AG10803 (cell line): ENCODE measurements at regions not wholly inside any gene's neighbourhood (a gene's known extent, or its start where the extent isn't known, plus 50 kb on each side); places are given as distances from the start of the nearest gene placed in this dataset.

Source experiments
- DNase-seq: peaks from one replicate; pipeline ENCODE4 v3.0.0; 2010; ENCODE audit warnings: low read depth
- H3K4me3 ChIP-seq: 2 replicates; pipeline ENCODE4 v1.5.1; 2011; ENCODE audit warnings: mild to moderate bottlenecking, low read length, control low read depth
- TF ChIP-seq, protein P1 (sequence below): conservative IDR thresholded peaks from 2 replicates; pipeline ENCODE4 v1.5.1; 2011; ENCODE audit warnings: mild to moderate bottlenecking, low read length, control low read depth, inconsistent platforms

DNA sequence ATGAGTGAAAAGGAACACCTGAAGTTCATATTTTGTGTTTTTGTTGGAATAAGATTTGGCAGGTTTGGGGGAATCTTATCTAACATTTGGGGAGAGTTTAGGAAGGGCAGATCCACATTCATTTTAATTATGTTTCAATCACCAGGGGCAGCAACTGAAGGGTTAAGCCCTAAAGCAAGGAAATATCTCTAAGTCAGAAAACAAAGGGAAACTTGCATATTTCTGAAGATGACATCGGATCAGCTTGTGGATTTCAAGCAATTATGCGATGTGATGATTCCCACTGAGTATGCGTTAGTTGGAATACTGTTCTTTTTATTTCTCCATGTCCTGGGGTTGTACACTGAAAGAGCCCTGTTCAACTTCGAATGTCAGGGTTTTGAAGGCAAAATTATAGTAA lies 59.8 kb upstream of the NFIB start:
- TF ChIP-seq, protein P1, sequence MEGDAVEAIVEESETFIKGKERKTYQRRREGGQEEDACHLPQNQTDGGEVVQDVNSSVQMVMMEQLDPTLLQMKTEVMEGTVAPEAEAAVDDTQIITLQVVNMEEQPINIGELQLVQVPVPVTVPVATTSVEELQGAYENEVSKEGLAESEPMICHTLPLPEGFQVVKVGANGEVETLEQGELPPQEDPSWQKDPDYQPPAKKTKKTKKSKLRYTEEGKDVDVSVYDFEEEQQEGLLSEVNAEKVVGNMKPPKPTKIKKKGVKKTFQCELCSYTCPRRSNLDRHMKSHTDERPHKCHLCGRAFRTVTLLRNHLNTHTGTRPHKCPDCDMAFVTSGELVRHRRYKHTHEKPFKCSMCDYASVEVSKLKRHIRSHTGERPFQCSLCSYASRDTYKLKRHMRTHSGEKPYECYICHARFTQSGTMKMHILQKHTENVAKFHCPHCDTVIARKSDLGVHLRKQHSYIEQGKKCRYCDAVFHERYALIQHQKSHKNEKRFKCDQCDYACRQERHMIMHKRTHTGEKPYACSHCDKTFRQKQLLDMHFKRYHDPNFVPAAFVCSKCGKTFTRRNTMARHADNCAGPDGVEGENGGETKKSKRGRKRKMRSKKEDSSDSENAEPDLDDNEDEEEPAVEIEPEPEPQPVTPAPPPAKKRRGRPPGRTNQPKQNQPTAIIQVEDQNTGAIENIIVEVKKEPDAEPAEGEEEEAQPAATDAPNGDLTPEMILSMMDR = no peak
- DNase-seq = no peak
- H3K4me3 ChIP-seq = no peak overlapping the region

DNA sequence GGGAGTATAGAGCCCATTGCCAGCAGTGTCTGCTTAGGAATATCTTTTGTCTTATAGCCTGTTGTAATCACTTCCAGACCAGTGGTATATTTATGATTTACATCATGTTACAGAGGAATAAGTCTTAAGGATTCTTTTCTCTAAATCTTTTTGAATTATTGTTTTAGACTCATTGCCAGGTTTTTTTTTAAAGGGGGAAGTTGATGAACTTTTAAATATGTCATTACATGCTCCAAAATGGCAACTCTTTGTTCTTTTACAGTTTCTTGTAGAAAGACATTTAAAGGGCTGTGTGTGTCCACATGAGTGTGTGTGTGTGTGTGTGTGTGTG lies 59.4 kb upstream of the NFIB start:
- DNase-seq = peak; percentile 13
- no peak overlapping the region for H3K4me3 ChIP-seq
- TF ChIP-seq, protein P1 = no peak

DNA sequence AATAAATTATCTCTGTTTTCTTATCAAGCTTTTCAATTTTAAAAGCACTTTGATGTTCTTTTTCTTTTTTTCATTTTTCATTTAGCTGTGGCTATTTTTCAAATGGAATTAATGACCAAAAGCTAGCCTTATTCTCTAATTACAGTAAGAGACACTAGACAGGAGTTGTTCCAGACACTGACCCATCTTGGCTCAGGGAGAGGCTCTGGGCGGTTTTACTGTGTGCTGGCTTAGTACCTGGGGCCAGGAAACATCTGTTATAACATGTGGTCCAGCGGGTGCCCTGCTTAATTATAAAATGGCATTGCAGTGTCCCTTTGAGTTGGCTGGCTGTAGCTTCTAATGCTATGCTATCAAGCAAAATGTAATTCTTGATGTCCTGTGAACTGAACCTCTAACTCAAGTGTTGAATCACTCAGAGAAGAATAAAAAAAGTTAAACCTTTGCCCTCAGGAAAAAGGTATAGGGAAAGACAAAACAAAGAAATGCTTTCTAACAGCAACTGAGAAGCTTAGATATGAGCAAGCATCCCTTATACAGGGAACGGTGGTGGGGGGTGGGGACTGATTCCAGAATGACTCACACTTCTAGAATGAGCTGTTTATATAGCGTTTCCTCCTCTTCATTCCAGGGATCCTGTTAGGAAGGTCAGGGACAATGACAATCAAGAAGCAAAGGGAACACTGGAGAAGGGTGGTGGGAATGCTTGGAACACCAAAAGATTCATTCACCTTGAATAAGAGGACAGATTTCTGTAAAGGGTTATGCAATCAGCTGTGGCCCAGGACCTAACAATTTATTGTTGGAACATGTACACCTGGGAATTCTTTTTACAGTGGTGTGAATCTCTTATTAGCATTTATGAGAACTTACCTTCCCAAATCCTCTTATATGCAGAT lies 58.7 kb upstream of the NFIB start:
- DNase-seq = peak; percentile 62
- TF ChIP-seq, protein P1 = no peak
- H3K4me3 ChIP-seq = no peak overlapping the region

DNA sequence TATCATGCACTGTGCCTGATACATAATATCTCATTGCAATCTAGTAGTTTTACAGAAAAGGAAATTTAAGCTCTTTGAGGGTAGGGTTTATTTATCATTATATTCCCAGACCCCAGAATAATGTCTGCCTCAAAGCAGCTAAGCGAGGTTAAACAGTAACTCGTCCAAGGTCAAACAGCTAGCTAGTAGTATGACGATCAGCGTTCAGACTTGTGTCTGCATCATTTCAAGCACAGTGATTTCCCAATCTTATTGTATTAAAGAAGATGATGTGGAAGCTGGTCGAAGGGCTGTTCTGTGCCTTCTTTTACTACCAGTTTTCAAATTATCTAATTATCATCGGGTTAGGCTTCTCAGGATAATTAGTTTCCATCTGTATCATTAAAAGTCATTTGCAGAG lies 55.1 kb upstream of the NFIB start:
- no peak for DNase-seq
- TF ChIP-seq, protein P1 = no peak
- H3K4me3 ChIP-seq = no peak overlapping the region

DNA sequence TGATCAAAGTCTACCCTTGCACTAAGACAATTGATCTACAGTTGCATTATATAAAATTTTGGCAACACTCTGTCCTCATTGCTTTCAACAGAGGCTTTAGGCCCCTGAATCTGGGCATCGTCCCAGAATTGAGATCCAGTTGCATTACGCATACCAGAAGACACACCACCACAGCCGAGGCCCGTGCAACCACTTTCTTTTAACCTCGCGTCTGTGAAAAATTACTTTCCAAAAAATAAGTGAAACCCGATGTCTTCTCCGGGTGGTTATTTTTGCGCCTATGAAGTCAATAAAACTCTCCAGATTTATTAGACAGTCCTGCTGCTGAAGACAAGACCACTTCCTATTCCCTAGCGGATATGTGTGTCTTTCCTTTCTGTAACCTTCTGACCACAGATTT lies 52.1 kb upstream of the NFIB start:
- TF ChIP-seq, protein P1 = no peak
- DNase-seq = peak; percentile 98
- H3K4me3 ChIP-seq = no peak overlapping the region

DNA sequence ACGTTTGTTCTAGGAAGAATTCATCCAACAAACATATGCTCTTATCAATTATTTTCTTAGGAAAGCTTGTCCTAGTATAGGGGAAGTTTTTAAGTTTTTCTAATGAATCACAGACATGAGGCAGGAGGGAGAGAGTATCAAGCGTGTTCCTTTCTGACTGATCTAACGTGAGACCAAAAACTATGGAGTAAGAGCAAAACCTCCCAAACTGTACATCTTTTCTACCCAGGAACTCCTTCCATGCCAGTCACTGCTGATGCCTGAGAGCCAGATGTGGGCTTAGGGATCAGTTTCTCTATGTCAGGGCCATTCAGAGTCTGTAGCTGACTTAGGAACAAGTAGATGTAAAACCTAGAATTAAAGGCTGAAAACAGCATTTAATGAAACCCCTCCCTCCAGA lies 51.7 kb upstream of the NFIB start:
- peak; percentile 86 for DNase-seq
- H3K4me3 ChIP-seq = no peak overlapping the region
- TF ChIP-seq, protein P1 = no peak
